Thymus (tissue), 11 donors: ENCODE measurements at regions not wholly inside any gene's neighbourhood (a gene's known extent, or its start where the extent isn't known, plus 50 kb on each side); places are given as distances from the start of the nearest gene placed in this dataset.

Experiments used
- DNase-seq, 9 donors: peaks; one replicate each; pipeline ENCODE4 v3.0.0-alpha.2; 2013; ENCODE audit warnings: low spot score in 9 of 9, low read depth in 6 of 9, missing footprints in 1 of 9
- H3K27ac ChIP-seq, 2 donors: one replicate each; pipeline ENCODE4 v1.5.1; 2013; ENCODE audit warnings: control low read depth in 1 of 2, low read depth in 1 of 2, low read length in 1 of 2, mild to moderate bottlenecking in 1 of 2, moderate library complexity in 1 of 2
- H3K27me3 ChIP-seq, 2 donors: one replicate each; pipeline ENCODE4 v1.5.1; 2013; ENCODE audit warnings: low read length in 1 of 2; ENCODE audit not compliant: control insufficient read depth in 2 of 2, insufficient read depth in 1 of 2
- H3K36me3 ChIP-seq, 2 donors: one replicate each; pipeline ENCODE4 v1.5.1; 2013; ENCODE audit warnings: low read length in 1 of 2, mild to moderate bottlenecking in 1 of 2, moderate library complexity in 1 of 2; ENCODE audit not compliant: control insufficient read depth in 2 of 2, insufficient read depth in 2 of 2
- H3K4me1 ChIP-seq, 2 donors: one replicate each; pipeline ENCODE4 v1.5.1; 2013; ENCODE audit warnings: low read length in 2 of 2; ENCODE audit not compliant: control insufficient read depth in 2 of 2, insufficient read depth in 2 of 2
- H3K4me3 ChIP-seq, 2 donors: one replicate each; pipeline ENCODE4 v1.5.1; 2013; ENCODE audit warnings: low read length in 2 of 2, control low read depth in 1 of 2, mild to moderate bottlenecking in 1 of 2
- H3K9me3 ChIP-seq, 2 donors: one replicate each; pipeline ENCODE4 v1.5.1; 2013; ENCODE audit warnings: low read length in 1 of 2, mild to moderate bottlenecking in 1 of 2; ENCODE audit not compliant: control insufficient read depth in 2 of 2, insufficient read depth in 1 of 2
- WGBS: extraction: QIAGEN DNeasy Blood & Tissue Kit; methylation state at CpG from one replicate; pipeline ENCODE4 v1.1.7; 2013; 5-methylcytosine and 5-hydroxymethylcytosine counted together
- donor health status: healthy.

GRCh38 chr7:42611961-42612360 is 299.9 kb downstream of the C7orf25 start:
- H3K36me3 ChIP-seq, result no peaks in the 10 kb centered on the region
- H3K9me3 ChIP-seq, result no peaks in the 10 kb centered on the region
- WGBS, result 83% methylated on average over 1 of the region's 1 CpG

GRCh38 chr7:42611289-42611928 is 300.5 kb downstream of the C7orf25 start:
- no peak overlapping the region for H3K27ac ChIP-seq
- H3K9me3 ChIP-seq, result no peaks in the 10 kb centered on the region
- H3K36me3 ChIP-seq, result no peaks in the 10 kb centered on the region
- DNase-seq, result no peak
- H3K27me3 ChIP-seq, result no peaks in the 10 kb centered on the region
- peaks cover 0 to 12% of the 10 kb centered on the region in 2 donors for H3K4me1 ChIP-seq
- WGBS, result 91% methylated on average over 7 of the region's 7 CpGs
- H3K4me3 ChIP-seq, result no peak overlapping the region

More at GRCh38 chr7:42611961-42612360, 299.9 kb downstream of the C7orf25 start:
- DNase-seq, result no peak
- H3K4me1 ChIP-seq, result peaks cover 0 to 12% of the 10 kb centered on the region in 2 donors
- H3K27me3 ChIP-seq, result no peaks in the 10 kb centered on the region
- no peak overlapping the region for H3K27ac ChIP-seq
- H3K4me3 ChIP-seq, result no peak overlapping the region

GRCh38 chr7:42606193-42606905 is 305.5 kb downstream of the C7orf25 start:
- Histone ChIP-seq H3K27me3 (no peaks in the 10 kb centered on the region), H3K27ac (peak overlapping the region in 1 of 2 donors; percentile 24), H3K9me3 (no peaks in the 10 kb centered on the region), H3K4me3 (no peak overlapping the region), H3K4me1 (no peaks in the 10 kb centered on the region), H3K36me3 (no peaks in the 10 kb centered on the region)
- 79% methylated on average over 3 of the region's 3 CpGs for WGBS
- DNase-seq, result no peak

GRCh38 chr7:42605406-42606192 is 306.3 kb downstream of the C7orf25 start:
- no peaks in the 10 kb centered on the region for H3K9me3 ChIP-seq
- WGBS, result 91% methylated on average over 7 of the region's 7 CpGs
- no peak overlapping the region for H3K4me3 ChIP-seq
- DNase-seq, result no peak
- peak overlapping the region in 1 of 2 donors; percentile 40 for H3K27ac ChIP-seq
- H3K36me3 ChIP-seq, result no peaks in the 10 kb centered on the region
- no peaks in the 10 kb centered on the region for H3K4me1 ChIP-seq
- H3K27me3 ChIP-seq, result no peaks in the 10 kb centered on the region

- WGBS, result 89% methylated on average over 2 of the region's 2 CpGs
- no peak for DNase-seq
- no peak overlapping the region for H3K27ac ChIP-seq
- no peaks in the 10 kb centered on the region for H3K36me3 ChIP-seq
- H3K4me3 ChIP-seq, result no peak overlapping the region
- no peaks in the 10 kb centered on the region for H3K9me3 ChIP-seq
- H3K4me1 ChIP-seq, result no peaks in the 10 kb centered on the region
- H3K27me3 ChIP-seq, result no peaks in the 10 kb centered on the region
These were observed 308.4 kb downstream of the C7orf25 start for GRCh38 chr7:42603496-42603895.

GRCh38 chr7:42597300-42597699 is 314.6 kb downstream of the C7orf25 start:
- H3K27me3 ChIP-seq, result no peaks in the 10 kb centered on the region
- H3K27ac ChIP-seq, result no peak overlapping the region
- no peaks in the 10 kb centered on the region for H3K4me1 ChIP-seq
- 92% methylated on average over 3 of the region's 3 CpGs for WGBS
- H3K36me3 ChIP-seq, result no peaks in the 10 kb centered on the region
- no peak for DNase-seq
- no peak overlapping the region for H3K4me3 ChIP-seq
- no peaks in the 10 kb centered on the region for H3K9me3 ChIP-seq

- H3K4me3 ChIP-seq, result no peak overlapping the region
- H3K4me1 ChIP-seq, result no peaks in the 10 kb centered on the region
- no peaks in the 10 kb centered on the region for H3K9me3 ChIP-seq
- DNase-seq, result no peak
- H3K36me3 ChIP-seq, result no peaks in the 10 kb centered on the region
- no peak overlapping the region for H3K27ac ChIP-seq
- H3K27me3 ChIP-seq, result no peaks in the 10 kb centered on the region
These were observed 315.1 kb downstream of the C7orf25 start for GRCh38 chr7:42596737-42597136.

GRCh38 chr7:42593860-42594259 is 318.0 kb downstream of the C7orf25 start:
- Histone ChIP-seq H3K9me3 (no peaks in the 10 kb centered on the region), H3K27ac (no peak overlapping the region), H3K4me3 (no peak overlapping the region), H3K4me1 (no peaks in the 10 kb centered on the region), H3K36me3 (no peaks in the 10 kb centered on the region), H3K27me3 (no peaks in the 10 kb centered on the region)
- no peak for DNase-seq
- 94% methylated on average over 3 of the region's 3 CpGs for WGBS

- no peak overlapping the region for H3K27ac ChIP-seq
- no peak overlapping the region for H3K4me3 ChIP-seq
- H3K4me1 ChIP-seq, result no peaks in the 10 kb centered on the region
- H3K27me3 ChIP-seq, result no peaks in the 10 kb centered on the region
- 84% methylated on average over 2 of the region's 2 CpGs for WGBS
- no peaks in the 10 kb centered on the region for H3K36me3 ChIP-seq
- H3K9me3 ChIP-seq, result no peaks in the 10 kb centered on the region
- DNase-seq, result no peak
These were observed 321.0 kb downstream of the C7orf25 start for GRCh38 chr7:42590771-42591310.
